ENCODE measurements at regions not wholly inside any gene's neighbourhood (a gene's known extent, or its start where the extent isn't known, plus 50 kb on each side); places are given as distances from the start of the nearest gene placed in this dataset.

- DNase-seq (ENCODE audit: low read depth, low spot score) = no peak
- ChIA-PET POLR2A (no interaction called here), CTCF (no interaction called here)
- TF ChIP-seq CTCF (IDR thresholded peaks at IDR 0.05; ENCODE audit: insufficient read depth, low read length, missing control alignments) = no peak
- H3K4me3 ChIP-seq (ENCODE audit: low read depth, low read length) = no peak overlapping the region
Observed at GRCh38 chr16:35733971-35734702, 2274.7 kb downstream of the TP53TG3F start.

GRCh38 chr16:35734728-35735402 lies 2275.5 kb downstream of the TP53TG3F start:
- no peak for DNase-seq (ENCODE audit: low read depth, low spot score)
- ChIA-PET POLR2A (no interaction called here), CTCF (no interaction called here)
- no peak overlapping the region for H3K4me3 ChIP-seq (ENCODE audit: low read depth, low read length)
- TF ChIP-seq CTCF (IDR thresholded peaks at IDR 0.05; ENCODE audit: insufficient read depth, low read length, missing control alignments) = no peak

GRCh38 chr16:35735403-35736251 lies 2276.2 kb downstream of the TP53TG3F start:
- H3K4me3 ChIP-seq (ENCODE audit: low read depth, low read length) = no peak overlapping the region
- ChIA-PET CTCF (no interaction called here), POLR2A (no interaction called here)
- no peak for TF ChIP-seq CTCF (IDR thresholded peaks at IDR 0.05; ENCODE audit: insufficient read depth, low read length, missing control alignments)
- DNase-seq (ENCODE audit: low read depth, low spot score) = no peak

- no peak for DNase-seq (ENCODE audit: low read depth, low spot score)
- H3K4me3 ChIP-seq (ENCODE audit: low read depth, low read length) = no peak overlapping the region
- no peak for TF ChIP-seq CTCF (IDR thresholded peaks at IDR 0.05; ENCODE audit: insufficient read depth, low read length, missing control alignments)
- POLR2A ChIA-PET = no interaction called here
- CTCF ChIA-PET = no interaction called here
Observed at GRCh38 chr16:35736546-35736945, 2277.1 kb downstream of the TP53TG3F start.

- no peak for DNase-seq (ENCODE audit: low read depth, low spot score)
- CTCF ChIA-PET = no interaction called here
Observed at GRCh38 chr16:35737076-35737475, 2277.7 kb downstream of the TP53TG3F start.

More at GRCh38 chr16:35737076-35737475, 2277.7 kb downstream of the TP53TG3F start:
- POLR2A ChIA-PET = no interaction called here
- no peak for TF ChIP-seq CTCF (IDR thresholded peaks at IDR 0.05; ENCODE audit: insufficient read depth, low read length, missing control alignments)
- H3K4me3 ChIP-seq (ENCODE audit: low read depth, low read length) = no peak overlapping the region

Measured in AG04449 (cell line).